Lower leg skin (tissue), 4 donors: ENCODE measurements at regions not wholly inside any gene's neighbourhood (a gene's known extent, or its start where the extent isn't known, plus 50 kb on each side); places are given as distances from the start of the nearest gene placed in this dataset.

Source experiments
- DNase-seq, 2 donors: peaks; one replicate each; pipeline ENCODE4 v3.0.0-alpha.2; 2019; ENCODE audit warnings: low spot score in 2 of 2
- H3K4me3 ChIP-seq: fragments of 200-600 bp; sonication (generic); 2 replicates; pipeline ENCODE4 v1.5.1; 2017; ENCODE audit warnings: mild to moderate bottlenecking, low read depth; ENCODE audit not compliant: poor library complexity, severe bottlenecking
- CTCF ChIP-seq, 3 donors: fragments of 450-650 bp; IDR thresholded peaks; one replicate each; pipeline ENCODE4 v1.5.1; 2016; ENCODE audit warnings: antibody characterized with exemption in 3 of 3, mild to moderate bottlenecking in 3 of 3, moderate library complexity in 2 of 3
- POLR2A ChIP-seq, 2 donors: fragments of 450-650 bp; IDR thresholded peaks; one replicate each; pipeline ENCODE4 v1.6.1; 2016 to 2017; ENCODE audit warnings: antibody characterized with exemption in 2 of 2, mild to moderate bottlenecking in 1 of 2, moderate library complexity in 1 of 2
- WGBS, 2 donors: methylation state at CpG; one replicate each; pipeline ENCODE4 v1.1.5; 2018; 5-methylcytosine and 5-hydroxymethylcytosine counted together
- intact Hi-C: fragments of 100-400 bp; cut with DNase I; formaldehyde crosslinking; loops from one replicate; pipeline ENCODE4 v1.15.0; 2023; ENCODE audit warnings: low total_unique reads

DNA sequence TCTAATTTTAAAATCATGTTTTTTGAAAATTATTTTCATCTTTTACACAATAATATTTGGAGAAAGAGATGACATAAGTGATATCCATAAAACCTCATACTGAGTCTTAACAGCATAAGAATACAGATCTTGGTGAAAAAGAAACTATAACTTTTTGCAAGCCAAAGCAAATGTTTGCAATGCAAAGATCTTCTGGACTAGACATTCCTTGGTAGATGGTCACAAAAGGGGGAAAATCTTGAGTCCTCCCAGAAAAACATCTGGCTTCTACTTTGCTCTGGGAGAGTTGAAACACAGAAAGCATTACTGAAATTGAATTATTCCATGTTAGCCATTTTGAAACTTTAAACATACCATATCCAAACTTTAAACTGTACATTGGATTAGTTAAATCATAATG lies 308.2 kb downstream of the ANXA1 start:
- H3K4me3 ChIP-seq = no peak overlapping the region
- no peak for TF ChIP-seq POLR2A (IDR thresholded peaks at IDR 0.05)
- TF ChIP-seq CTCF (IDR thresholded peaks at IDR 0.05) = no peak
- no peak for DNase-seq
- intact Hi-C loops = no loop called here

GRCh38 chr9:73468716-73469115 lies 317.1 kb downstream of the ANXA1 start:
- intact Hi-C loops = no loop called here
- H3K4me3 ChIP-seq = no peak overlapping the region
- 84 to 88% methylated on average over 1 of the region's 1 CpG for WGBS, 2 donors
- no peak for DNase-seq
- TF ChIP-seq POLR2A (IDR thresholded peaks at IDR 0.05) = no peak
- TF ChIP-seq CTCF (IDR thresholded peaks at IDR 0.05) = no peak

DNA sequence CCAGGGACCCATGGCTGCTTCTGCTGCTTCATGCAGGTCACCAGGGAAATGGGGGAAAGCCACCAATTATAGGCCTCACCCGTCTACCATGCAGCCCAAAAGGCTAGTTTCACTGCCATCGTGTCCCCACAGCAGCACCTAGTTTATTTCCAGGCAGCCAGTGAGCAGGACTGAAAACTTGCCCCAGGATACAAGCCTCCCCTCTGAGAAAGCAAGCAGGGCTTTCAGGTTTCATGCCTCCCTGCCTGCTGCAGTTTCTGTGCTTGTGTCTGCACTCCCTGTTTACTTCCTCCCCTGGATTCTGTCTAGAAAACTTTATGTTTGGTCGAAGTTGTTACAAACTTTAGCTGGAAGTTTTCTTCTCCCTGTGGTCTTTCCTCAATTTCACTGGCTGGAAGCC lies 319.1 kb downstream of the ANXA1 start:
- no peak for DNase-seq
- 54 to 61% methylated on average over 3 of the region's 3 CpGs for WGBS, 2 donors
- intact Hi-C loops = no loop called here
- TF ChIP-seq CTCF (IDR thresholded peaks at IDR 0.05) (no peak), POLR2A (IDR thresholded peaks at IDR 0.05) (no peak)
- H3K4me3 ChIP-seq = no peak overlapping the region

DNA sequence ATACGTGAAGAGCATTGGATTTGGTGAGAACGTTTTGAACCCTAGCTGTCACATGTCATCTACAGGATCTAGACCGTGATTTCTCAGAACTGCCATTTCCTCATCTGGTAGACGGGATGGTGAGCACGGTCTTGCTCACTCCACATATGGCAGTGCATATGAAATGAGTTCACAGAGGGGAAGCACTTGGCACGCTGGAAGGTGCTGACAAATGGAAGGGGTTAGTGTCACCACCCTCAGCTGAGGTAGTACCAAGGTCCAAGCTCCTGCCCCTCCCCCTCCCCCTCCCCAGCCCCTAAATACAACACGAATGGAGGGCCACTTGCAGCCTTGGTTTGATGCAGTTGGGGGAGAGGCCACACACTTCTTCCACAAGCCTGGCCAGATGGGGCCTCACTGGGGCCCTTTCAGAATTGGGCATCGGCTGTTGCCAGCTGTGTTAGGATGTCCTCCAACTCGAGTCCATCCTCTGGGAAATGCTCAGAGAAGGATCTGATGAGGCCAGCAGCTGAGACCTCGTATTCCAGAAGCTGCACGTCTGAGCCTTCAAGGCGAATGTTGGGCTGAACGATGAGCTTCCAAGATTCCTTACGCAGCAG lies 322.4 kb downstream of the ANXA1 start:
- intact Hi-C loops = no loop called here
- no peak for DNase-seq
- no peak for TF ChIP-seq POLR2A (IDR thresholded peaks at IDR 0.05)
- TF ChIP-seq CTCF (IDR thresholded peaks at IDR 0.05) = no peak
- no peak overlapping the region for H3K4me3 ChIP-seq
- WGBS, 2 donors = 86 to 88% methylated on average over 13 to 14 of the region's 14 CpGs

- DNase-seq = peak in 1 of 2 donors; percentile 79
- H3K4me3 ChIP-seq = no peak overlapping the region
- WGBS, 2 donors = 93 to 96% methylated on average over 13 to 20 of the region's 20 CpGs
- no peak for TF ChIP-seq CTCF (IDR thresholded peaks at IDR 0.05)
- no peak for TF ChIP-seq POLR2A (IDR thresholded peaks at IDR 0.05)
- intact Hi-C loops = no loop called here
These were observed 323.0 kb downstream of the ANXA1 start for GRCh38 chr9:73474625-73475024.

- no peak for DNase-seq
- WGBS, 2 donors = 87 to 91% methylated on average over 5 of the region's 5 CpGs
- TF ChIP-seq CTCF (IDR thresholded peaks at IDR 0.05) (no peak), POLR2A (IDR thresholded peaks at IDR 0.05) (no peak)
These were observed 343.2 kb downstream of the ANXA1 start for GRCh38 chr9:73494894-73495293.

More at GRCh38 chr9:73494894-73495293, 343.2 kb downstream of the ANXA1 start:
- intact Hi-C loops = no loop called here
- H3K4me3 ChIP-seq = no peak overlapping the region
